GM18499 (cell line): ENCODE measurements at regions not wholly inside any gene's neighbourhood (a gene's known extent, or its start where the extent isn't known, plus 50 kb on each side); places are given as distances from the start of the nearest gene placed in this dataset.

Source experiments
- ATAC-seq: cut with Tn5 transposase; IDR thresholded peaks from one replicate; pipeline ENCODE4 v1.9.1; 2021; ENCODE audit warnings: moderate number of reproducible peaks; ENCODE audit not compliant: insufficient read depth, unreplicated experiment

- ATAC-seq, result no peak
Measured at GRCh38 chr6:137357263-137357947, 136.8 kb downstream of the OLIG3 start.

GRCh38 chr6:137353842-137354397, 134.7 kb upstream of the IFNGR1 start:
- ATAC-seq, result no peak

GRCh38 chr6:137353346-137353745, 134.2 kb upstream of the IFNGR1 start:
- ATAC-seq, result no peak

GRCh38 chr6:137352859-137353258, 133.7 kb upstream of the IFNGR1 start:
- no peak for ATAC-seq

- no peak for ATAC-seq
Measured at GRCh38 chr6:137351890-137352289, 132.7 kb upstream of the IFNGR1 start.

- ATAC-seq, result no peak
Measured at GRCh38 chr6:137350857-137351256, 131.7 kb upstream of the IFNGR1 start.

GRCh38 chr6:137349856-137350830, 131.0 kb upstream of the IFNGR1 start:
- no peak for ATAC-seq

- ATAC-seq, result no peak
Measured at GRCh38 chr6:137348777-137349176, 129.6 kb upstream of the IFNGR1 start.

GRCh38 chr6:137343241-137343640, 124.1 kb upstream of the IFNGR1 start:
- ATAC-seq, result no peak

GRCh38 chr6:137342607-137343190, 123.5 kb upstream of the IFNGR1 start:
- no peak for ATAC-seq

GRCh38 chr6:137341681-137342195, 122.6 kb upstream of the IFNGR1 start:
- no peak for ATAC-seq

GRCh38 chr6:137339929-137340559, 120.9 kb upstream of the IFNGR1 start:
- no peak for ATAC-seq

- no peak for ATAC-seq
Measured at GRCh38 chr6:137334884-137335283, 115.7 kb upstream of the IFNGR1 start.

- ATAC-seq, result no peak
Measured at GRCh38 chr6:137334094-137334493, 114.9 kb upstream of the IFNGR1 start.

- ATAC-seq, result no peak
Measured at GRCh38 chr6:137332637-137333280, 113.6 kb upstream of the IFNGR1 start.

GRCh38 chr6:137323860-137324259, 104.7 kb upstream of the IFNGR1 start:
- ATAC-seq, result no peak

- no peak for ATAC-seq
Measured at GRCh38 chr6:137320271-137320670, 101.1 kb upstream of the IFNGR1 start.

GRCh38 chr6:137316626-137317025, 97.4 kb upstream of the IFNGR1 start:
- no peak for ATAC-seq

GRCh38 chr6:137315081-137315480, 95.9 kb upstream of the IFNGR1 start:
- ATAC-seq, result no peak
